DMS53 (cell line): ENCODE measurements at regions not wholly inside any gene's neighbourhood (a gene's known extent, or its start where the extent isn't known, plus 50 kb on each side); places are given as distances from the start of the nearest gene placed in this dataset.
A peak's percentile ranks its signal among the peaks of the same experiment; 100 is the strongest.

Experiments
- DNase-seq: peaks from one replicate; lab custom pipeline; 2025; lab: John Stamatoyannopoulos, UW

- DNase-seq = no peak
Measured at GRCh38 chr5:61596265-61596664, 264.2 kb downstream of the ZSWIM6 start.

GRCh38 chr5:61597684-61598083 is 265.6 kb downstream of the ZSWIM6 start:
- DNase-seq = peak; percentile 39

GRCh38 chr5:61598126-61598525 is 266.1 kb downstream of the ZSWIM6 start:
- peak; percentile 71 for DNase-seq

- DNase-seq = peak; percentile 84
Measured at GRCh38 chr5:61599370-61600122, 267.5 kb downstream of the ZSWIM6 start.

GRCh38 chr5:61600123-61600444 is 268.0 kb downstream of the ZSWIM6 start:
- DNase-seq = no peak

DNA sequence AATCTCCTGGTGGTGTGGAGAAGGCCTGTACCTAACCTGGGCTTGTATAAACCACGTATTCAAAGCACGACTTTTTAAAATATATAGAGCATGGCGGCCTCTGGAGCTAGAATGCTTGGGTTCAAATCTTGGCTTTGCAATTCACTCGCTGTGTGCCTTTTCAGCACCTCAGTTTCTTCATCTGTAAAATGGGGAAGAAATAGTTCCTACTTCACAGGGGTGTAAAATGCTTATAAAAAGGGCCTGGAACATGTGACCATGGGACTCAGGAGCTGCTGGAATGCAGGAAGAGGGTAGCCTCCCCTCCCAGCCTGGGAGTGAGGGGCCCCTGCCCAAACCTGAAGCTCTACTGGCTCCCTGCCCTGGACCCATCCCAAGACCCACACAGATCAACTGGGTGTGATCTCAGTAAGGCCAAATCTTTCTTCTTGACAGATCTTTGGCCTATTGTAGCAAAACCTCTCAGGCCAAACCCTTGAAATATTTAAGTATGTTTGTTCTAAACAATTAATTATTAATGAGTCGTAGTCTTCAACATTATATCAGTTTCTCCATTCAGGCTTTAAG is 269.0 kb downstream of the ZSWIM6 start:
- DNase-seq = no peak

GRCh38 chr5:61603211-61603908 is 271.3 kb downstream of the ZSWIM6 start:
- peak; percentile 16 for DNase-seq

- no peak for DNase-seq
Measured at GRCh38 chr5:61604076-61605025, 272.3 kb downstream of the ZSWIM6 start.

- no peak for DNase-seq
Measured at GRCh38 chr5:61609840-61610677, 278.0 kb downstream of the ZSWIM6 start.

GRCh38 chr5:61610678-61611024 is 278.6 kb downstream of the ZSWIM6 start:
- DNase-seq = no peak

DNA sequence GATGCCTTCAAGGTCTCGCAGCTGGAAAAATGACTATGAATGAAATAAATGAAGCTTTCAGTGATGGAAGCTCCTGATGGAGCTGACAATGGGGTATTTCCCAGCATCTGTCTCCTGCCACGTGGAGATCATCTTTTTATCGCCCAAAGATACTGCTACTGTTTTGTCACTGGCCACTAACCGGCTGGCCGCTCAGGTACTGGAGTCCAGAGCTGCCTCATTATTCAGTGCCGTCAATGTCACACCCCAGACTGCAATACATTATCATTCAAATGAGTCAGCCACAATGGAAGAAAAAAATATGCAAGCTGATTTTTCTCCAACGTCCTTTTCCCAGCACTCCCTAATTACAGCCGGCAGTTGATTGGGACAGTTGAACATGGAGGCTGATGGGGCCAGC is 280.4 kb downstream of the ZSWIM6 start:
- DNase-seq = no peak

DNA sequence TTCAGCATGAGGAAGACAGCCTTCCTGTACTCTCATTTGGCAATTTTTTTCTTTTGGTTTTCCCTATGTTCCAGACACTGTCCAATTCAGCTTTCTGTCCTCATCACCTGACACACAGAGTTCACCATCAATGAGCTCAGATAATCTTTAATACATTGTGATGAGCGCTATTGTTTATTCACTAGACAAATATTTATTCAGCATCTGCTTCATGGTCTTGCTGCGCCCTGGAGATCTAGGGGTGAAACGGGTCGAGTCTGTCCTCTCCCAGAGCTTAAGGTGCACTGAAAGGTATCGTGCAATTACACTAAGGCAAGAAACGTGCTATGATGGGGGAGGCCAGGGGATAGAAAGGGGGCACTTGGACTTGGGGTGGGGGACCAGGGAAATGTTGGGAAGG is 281.6 kb downstream of the ZSWIM6 start:
- DNase-seq = peak; percentile 51

GRCh38 chr5:61614606-61615005 is 282.5 kb downstream of the ZSWIM6 start:
- no peak for DNase-seq

DNA sequence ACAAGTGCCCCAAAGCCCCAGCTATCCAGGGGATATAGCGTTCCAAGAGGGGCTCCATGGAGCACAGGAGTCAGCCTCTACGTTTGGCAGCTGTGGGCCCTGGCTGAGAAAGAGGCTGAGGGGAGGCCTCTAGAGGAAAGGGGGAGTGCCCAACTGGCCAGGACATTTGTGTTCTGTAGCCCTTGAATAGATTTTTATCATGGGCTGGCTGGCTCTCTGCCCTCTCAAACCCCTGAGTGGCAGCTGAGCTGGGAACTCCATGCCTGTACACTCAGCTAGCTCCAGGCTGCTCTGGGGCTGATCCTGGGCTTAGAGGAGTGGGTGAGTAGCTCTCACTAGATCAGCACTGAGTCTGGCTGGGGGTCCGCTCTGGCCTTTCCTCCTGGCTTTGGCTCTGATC is 285.0 kb downstream of the ZSWIM6 start:
- no peak for DNase-seq

GRCh38 chr5:61617995-61618525 is 286.0 kb downstream of the ZSWIM6 start:
- no peak for DNase-seq

- no peak for DNase-seq
Measured at GRCh38 chr5:61618577-61618976, 286.5 kb downstream of the ZSWIM6 start.

DNA sequence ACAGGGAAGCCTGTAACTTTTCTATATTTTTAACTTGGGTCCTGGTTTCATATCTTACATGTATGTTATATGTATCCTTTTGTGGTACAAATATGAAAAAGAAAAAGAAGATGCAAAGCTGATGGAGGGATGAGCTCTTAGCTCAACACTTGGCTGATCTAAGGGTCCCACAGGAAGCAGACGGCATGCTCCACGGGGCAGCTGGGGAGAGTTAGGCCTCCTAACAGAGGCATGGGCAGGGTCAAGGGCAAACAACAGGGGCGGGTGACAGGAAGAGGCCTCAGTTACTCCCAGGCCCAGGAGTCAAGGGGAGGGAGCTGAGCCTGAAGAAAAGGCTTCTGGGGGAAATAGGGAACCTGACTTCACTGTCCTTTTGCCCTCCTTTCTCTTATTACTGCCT is 287.2 kb downstream of the ZSWIM6 start:
- no peak for DNase-seq

- no peak for DNase-seq
Measured at GRCh38 chr5:61619777-61620518, 287.9 kb downstream of the ZSWIM6 start.

GRCh38 chr5:61620699-61621182 is 288.7 kb downstream of the ZSWIM6 start:
- no peak for DNase-seq

GRCh38 chr5:61621202-61621650 is 289.2 kb downstream of the ZSWIM6 start:
- DNase-seq = no peak
